ENCODE measurements at regions not wholly inside any gene's neighbourhood (a gene's known extent, or its start where the extent isn't known, plus 50 kb on each side); places are given as distances from the start of the nearest gene placed in this dataset.

- DNase-seq (ENCODE audit: extremely low read depth, low read depth, low spot score), result no peak
Measured at GRCh38 chr4:110770353-110770752, 147.5 kb upstream of the PITX2 start.

GRCh38 chr4:110778521-110778920 lies 155.6 kb upstream of the PITX2 start:
- DNase-seq (ENCODE audit: extremely low read depth, low read depth, low spot score), result no peak

GRCh38 chr4:110780538-110780937 lies 157.7 kb upstream of the PITX2 start:
- no peak for DNase-seq (ENCODE audit: extremely low read depth, low read depth, low spot score)

- no peak for DNase-seq (ENCODE audit: extremely low read depth, low read depth, low spot score)
Measured at GRCh38 chr4:110781944-110782343, 159.1 kb upstream of the PITX2 start.

GRCh38 chr4:110787109-110787508 lies 164.2 kb upstream of the PITX2 start:
- no peak for DNase-seq (ENCODE audit: extremely low read depth, low read depth, low spot score)

- no peak for DNase-seq (ENCODE audit: extremely low read depth, low read depth, low spot score)
Measured at GRCh38 chr4:110787707-110788106, 164.8 kb upstream of the PITX2 start.

- DNase-seq (ENCODE audit: extremely low read depth, low read depth, low spot score), result no peak
Measured at GRCh38 chr4:110788302-110788701, 165.4 kb upstream of the PITX2 start.

- DNase-seq (ENCODE audit: extremely low read depth, low read depth, low spot score), result no peak
Measured at GRCh38 chr4:110792036-110792435, 169.2 kb upstream of the PITX2 start.

GRCh38 chr4:110793381-110793801 lies 170.5 kb upstream of the PITX2 start:
- no peak for DNase-seq (ENCODE audit: extremely low read depth, low read depth, low spot score)

GRCh38 chr4:110793890-110794554 lies 171.1 kb upstream of the PITX2 start:
- no peak for DNase-seq (ENCODE audit: extremely low read depth, low read depth, low spot score)

GRCh38 chr4:110795971-110796370 lies 173.1 kb upstream of the PITX2 start:
- DNase-seq (ENCODE audit: extremely low read depth, low read depth, low spot score), result no peak

- no peak for DNase-seq (ENCODE audit: extremely low read depth, low read depth, low spot score)
Measured at GRCh38 chr4:110797486-110797885, 174.6 kb upstream of the PITX2 start.

GRCh38 chr4:110798687-110799086 lies 175.8 kb upstream of the PITX2 start:
- no peak for DNase-seq (ENCODE audit: extremely low read depth, low read depth, low spot score)

- no peak for DNase-seq (ENCODE audit: extremely low read depth, low read depth, low spot score)
Measured at GRCh38 chr4:110799211-110799610, 176.3 kb upstream of the PITX2 start.

- no peak for DNase-seq (ENCODE audit: extremely low read depth, low read depth, low spot score)
Measured at GRCh38 chr4:110801591-110801990, 178.7 kb upstream of the PITX2 start.

GRCh38 chr4:110808351-110808878 lies 185.5 kb upstream of the PITX2 start:
- no peak for DNase-seq (ENCODE audit: extremely low read depth, low read depth, low spot score)

- DNase-seq (ENCODE audit: extremely low read depth, low read depth, low spot score), result no peak
Measured at GRCh38 chr4:110815950-110816349, 193.1 kb upstream of the PITX2 start.

- no peak for DNase-seq (ENCODE audit: extremely low read depth, low read depth, low spot score)
Measured at GRCh38 chr4:110816367-110816766, 193.5 kb upstream of the PITX2 start.

GRCh38 chr4:110821186-110821585 lies 198.3 kb upstream of the PITX2 start:
- no peak for DNase-seq (ENCODE audit: extremely low read depth, low read depth, low spot score)

GRCh38 chr4:110823251-110823650 lies 200.4 kb upstream of the PITX2 start:
- DNase-seq (ENCODE audit: extremely low read depth, low read depth, low spot score), result no peak

- DNase-seq (ENCODE audit: extremely low read depth, low read depth, low spot score), result no peak
Measured at GRCh38 chr4:110824344-110824743, 201.5 kb upstream of the PITX2 start.

GRCh38 chr4:110826656-110827055 lies 203.8 kb upstream of the PITX2 start:
- no peak for DNase-seq (ENCODE audit: extremely low read depth, low read depth, low spot score)

- no peak for DNase-seq (ENCODE audit: extremely low read depth, low read depth, low spot score)
Measured at GRCh38 chr4:110830461-110830860, 207.6 kb upstream of the PITX2 start.

Data from glomerular endothelial cell (primary cell).